K562 (cell line): ENCODE measurements at regions not wholly inside any gene's neighbourhood (a gene's known extent, or its start where the extent isn't known, plus 50 kb on each side); places are given as distances from the start of the nearest gene placed in this dataset.

Experiments
- ATAC-seq: fragments of 200-7000 bp; cut with Tn5 transposase; 3 replicates; pipeline ENCODE4 v1.9.1; 2020; ENCODE audit warnings: moderate library complexity
- BruUV-seq: library from RNA; stranded (reverse); fragments of 400-500 nt; replicated peaks from 2 replicates; lab custom pipeline; 2021; lab: Mats Ljungman, UMichigan
- CTCF ChIA-PET: fragments of 300-600 bp; formaldehyde crosslinking; extraction: SDS; loops from one replicate; lab custom pipeline; 2021; ENCODE audit warnings: low intra/inter-chr PET ratio; lab: Yijun Ruan, JAX
- POLR2A ChIA-PET: fragments of 300-600, 350-650 bp; sonication (Branson Sonifier 250); formaldehyde crosslinking; extraction: SDS; loops from one replicate; lab custom pipeline; 2021; ENCODE audit warnings: antibody characterized with exemption, inconsistent platforms; lab: Yijun Ruan, JAX
- DNase-seq, 4 experiments: peaks; one replicate each; pipeline versions ENCODE4 v3.0.0 to v3.0.0-alpha.2; 2011 to 2018; ENCODE audit warnings: low spot score in 3 of 4, mixed read lengths in 3 of 4; ENCODE audit errors: extremely low read depth in 1 of 4
- FAIRE-seq: peaks from 2 replicates; lab custom pipeline; 2011; peaks lifted over from hg19 to GRCh38; lab: Jason Lieb, UNC
- H2AFZ ChIP-seq: 2 replicates; pipeline ENCODE4 v1.6.0; 2011; ENCODE audit warnings: low read depth, low read length, control low read depth, inconsistent platforms
- H3K27ac ChIP-seq: fragments of 200-600 bp; 3 replicates; pipeline ENCODE4 v1.8.0; 2011; ENCODE audit warnings: low read depth, mild to moderate bottlenecking, control low read depth, inconsistent platforms, low read length, moderate library complexity, mixed read lengths; ENCODE audit errors: extremely low read depth
- H3K27me3 ChIP-seq, 2 experiments: fragments of 300-600 bp in 1 of 2; 2 replicates in 1 of 2; 3 replicates in 1 of 2; pipeline versions ENCODE4 v1.6.0 to v1.8.0; 2011; ENCODE audit warnings: inconsistent platforms in 2 of 2, low read length in 2 of 2, mild to moderate bottlenecking in 1 of 2, mixed read lengths in 1 of 2, moderate library complexity in 1 of 2; ENCODE audit not compliant: control insufficient read depth in 2 of 2, insufficient read depth in 2 of 2
- H3K36me3 ChIP-seq: fragments of 300-600 bp; 3 replicates; pipeline ENCODE4 v1.8.0; 2011; ENCODE audit warnings: mild to moderate bottlenecking, low read length, inconsistent platforms; ENCODE audit not compliant: control insufficient read depth, insufficient read depth
- H3K4me1 ChIP-seq, 2 experiments: fragments of 200-600 bp in 1 of 2; replicated peaks in 1 of 2; 2 replicates in 1 of 2; 3 replicates in 1 of 2; pipeline versions ENCODE4 v1.5.1 to v1.8.0; 2011; ENCODE audit warnings: inconsistent platforms in 2 of 2, low read length in 2 of 2, mild to moderate bottlenecking in 1 of 2, mixed read lengths in 1 of 2, moderate library complexity in 1 of 2; ENCODE audit not compliant: control insufficient read depth in 2 of 2, insufficient read depth in 2 of 2
- H3K4me2 ChIP-seq: 2 replicates; pipeline ENCODE4 v1.6.1; 2011; ENCODE audit warnings: low read length, control low read depth, inconsistent platforms, mixed read lengths; ENCODE audit not compliant: insufficient read depth
- H3K4me3 ChIP-seq: fragments of 200-600 bp; sonication (generic), shearing (Covaris generic); 2 replicates; pipeline ENCODE4 v1.5.1; 2016; ENCODE audit warnings: control low read depth, inconsistent platforms
- H3K79me2 ChIP-seq: fragments of 200-600 bp; 3 replicates; pipeline ENCODE4 v1.8.0; 2011; ENCODE audit warnings: low read length, inconsistent platforms; ENCODE audit not compliant: control insufficient read depth, insufficient read depth
- H3K9ac ChIP-seq, 2 experiments: 2 replicates each; pipeline versions ENCODE4 v1.6.0 to v1.6.1; 2011; ENCODE audit warnings: low read depth in 2 of 2, low read length in 2 of 2, control low read depth in 1 of 2, inconsistent platforms in 1 of 2, mild to moderate bottlenecking in 1 of 2, mixed read lengths in 1 of 2; ENCODE audit not compliant: insufficient read depth in 1 of 2
- H3K9me1 ChIP-seq: one replicate; pipeline ENCODE4 v1.6.0; 2011; ENCODE audit warnings: inconsistent platforms, mild to moderate bottlenecking, low read length, moderate library complexity; ENCODE audit not compliant: control insufficient read depth, insufficient read depth
- H3K9me3 ChIP-seq: replicated peaks from 2 replicates; pipeline ENCODE4 v1.5.1; 2011; ENCODE audit warnings: low read depth, low read length, inconsistent platforms; ENCODE audit not compliant: control insufficient read depth, insufficient read depth
- H4K20me1 ChIP-seq: replicated peaks from 2 replicates; pipeline ENCODE4 v1.6.1; 2011; ENCODE audit warnings: low read length, inconsistent platforms, mixed read lengths; ENCODE audit not compliant: control insufficient read depth, insufficient read depth
- BCL6 ChIP-seq: fragments of 250-450 bp; sonication (Bioruptor Pico); IDR thresholded peaks from 2 replicates; pipeline ENCODE4 v1.4.0; 2020
- CBX1 ChIP-seq: sonication (generic); IDR thresholded peaks from 2 replicates; pipeline ENCODE4 v1.6.1; 2016; ENCODE audit warnings: antibody characterized with exemption, low read depth, mild to moderate bottlenecking
- HDGF ChIP-seq: fragments of 450-650 bp; IDR thresholded peaks from 2 replicates; pipeline ENCODE4 v1.6.1; 2016
- HNRNPK ChIP-seq: fragments of 200-400 bp; formaldehyde crosslinking; IDR thresholded peaks from one replicate; pipeline ENCODE4 v1.6.1; 2018; ENCODE audit warnings: mild to moderate bottlenecking, low read depth, low read length; ENCODE audit not compliant: poor library complexity, severe bottlenecking
- MNT ChIP-seq, 2 experiments: fragments of 450-650 bp; conservative IDR thresholded peaks; 2 replicates each; pipeline ENCODE4 v1.6.1; 2017; ENCODE audit warnings: mild to moderate bottlenecking in 2 of 2, moderate library complexity in 2 of 2
- NFIC ChIP-seq: fragments of 450-650 bp; IDR thresholded peaks from 2 replicates; pipeline ENCODE4 v1.6.1; 2017; ENCODE audit warnings: mild to moderate bottlenecking, inconsistent platforms
- NR1H2 ChIP-seq: sonication (generic); formaldehyde crosslinking; IDR thresholded peaks from 2 replicates; pipeline ENCODE4 v1.4.0; 2020; ENCODE audit warnings: mild to moderate bottlenecking, missing genetic modification reagents
- NR2C1 ChIP-seq, 2 experiments: fragments of 450-650 bp; IDR thresholded peaks; 2 replicates each; pipeline ENCODE4 v1.6.1; 2017; ENCODE audit warnings: mild to moderate bottlenecking in 2 of 2, antibody characterized with exemption in 1 of 2, inconsistent platforms in 1 of 2, missing compliant biosample characterization in 1 of 2, missing genetic modification characterization in 1 of 2
- TBL1XR1 ChIP-seq, 2 experiments: IDR thresholded peaks; 2 replicates each; pipeline ENCODE4 v1.6.1; 2012; ENCODE audit warnings: improper control_type of control experiment in 2 of 2, low read length in 2 of 2, mild to moderate bottlenecking in 1 of 2
- ZNF57 ChIP-seq: fragments of 450-650 bp; formaldehyde crosslinking; IDR thresholded peaks from 2 replicates; pipeline ENCODE4 v1.4.0; 2020; ENCODE audit warnings: mild to moderate bottlenecking, moderate library complexity
- WGBS: fragments of 100-300 bp; shearing (Covaris generic); methylation state at CpG from one replicate; pipeline ENCODE4 v1.1.6; 2016; ENCODE audit warnings: low coverage, mixed read lengths; ENCODE audit not compliant: insufficient coverage; ENCODE audit errors: missing lambda C conversion rate; 5-methylcytosine and 5-hydroxymethylcytosine counted together
- in situ Hi-C: fragments of 300-500 bp; cut with MboI; formaldehyde crosslinking; loops from 4 replicates; pipeline ENCODE4 v1.15.0; 2018; ENCODE audit warnings: inconsistent platforms, mixed read lengths
- intact Hi-C: fragments of 100-400 bp; cut with micrococcal nuclease; formaldehyde crosslinking; loops from 2 replicates; pipeline ENCODE4 v1.14.2; 2022

GRCh38 chr10:59063491-59063890 lies 113.0 kb upstream of the PHYHIPL start:
- in situ Hi-C loops (no loop called here), intact Hi-C loops (no loop called here)
- WGBS: 0% methylated on average over 1 of the region's 1 CpG
- ChIA-PET POLR2A (no interaction called here), CTCF (no interaction called here)
- Histone ChIP-seq H3K4me1 (no peaks in the 10 kb centered on the region), H3K27me3 (no peaks in the 10 kb centered on the region), H3K9me1 (no peaks in the 10 kb centered on the region), H3K79me2 (no peaks in the 10 kb centered on the region), H3K4me2 (no peak overlapping the region), H3K4me3 (no peak overlapping the region), H2AFZ (no peak overlapping the region), H4K20me1 (no peaks in the 10 kb centered on the region), H3K36me3 (no peaks in the 10 kb centered on the region), H3K9me3 (no peaks in the 10 kb centered on the region), H3K9ac (no peak overlapping the region), H3K27ac (no peak overlapping the region)
- ATAC-seq (no peak), FAIRE-seq (no peak), DNase-seq (no peak)
- TF ChIP-seq HDGF (no peak), BCL6 (CRISPR knock-in tag) (no peak), TBL1XR1 (IDR thresholded peaks at IDR 0.05; ENCODE audit: low read length in 2 of 2) (no peak), CBX1 (no peak), ZNF57 (CRISPR knock-in tag) (no peak), NR1H2 (CRISPR knock-in tag) (no peak), HNRNPK (no peak), NFIC (no peak), NR2C1 (IDR thresholded peaks at IDR 0.05) (no peak), NR2C1 (tag; IDR thresholded peaks at IDR 0.05) (no peak), MNT (conservative IDR thresholded peaks at IDR 0.05) (no peak)
- BruUV-seq: no TSS peak
